ENCODE measurements at regions not wholly inside any gene's neighbourhood (a gene's known extent, or its start where the extent isn't known, plus 50 kb on each side); places are given as distances from the start of the nearest gene placed in this dataset.

- no peak for TF ChIP-seq CTCF (IDR thresholded peaks at IDR 0.05; ENCODE audit: partially characterized antibody, unreplicated experiment)
- Mint-ChIP-seq H3K9me3 (ENCODE audit: unreplicated experiment) (no peaks in the 10 kb centered on the region), H3K36me3 (ENCODE audit: unreplicated experiment) (no peaks in the 10 kb centered on the region), H3K27me3 (ENCODE audit: unreplicated experiment) (no peaks in the 10 kb centered on the region), H3K27ac (ENCODE audit: unreplicated experiment) (peak overlapping the region; percentile 19), H3K4me1 (ENCODE audit: low read depth, unreplicated experiment) (peaks cover 12% of the 10 kb centered on the region), H3K4me3 (ENCODE audit: unreplicated experiment) (no peak overlapping the region)
- DNase-seq: no peak
These were observed 93.4 kb upstream of the ARHGAP28 start for GRCh38 chr18:6636091-6636490.

DNA sequence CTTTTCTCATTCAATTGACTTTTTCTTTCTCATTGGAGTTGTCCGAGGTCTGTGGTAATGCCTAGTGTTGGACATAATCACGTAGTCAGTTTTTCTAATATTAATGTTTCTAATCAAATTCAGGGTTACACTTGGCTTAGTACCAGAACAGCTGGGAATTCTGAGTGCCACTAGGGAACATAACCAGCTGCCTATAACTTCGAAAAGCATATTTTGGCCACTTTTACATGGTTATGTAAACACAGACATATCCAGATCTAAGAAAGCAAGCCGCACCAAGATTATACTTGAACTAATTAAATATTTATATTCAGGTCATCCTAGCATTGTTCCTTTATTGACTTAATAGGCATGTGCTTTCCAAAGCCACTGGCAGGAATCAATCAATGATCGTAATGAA is 91.1 kb upstream of the ARHGAP28 start:
- H3K27ac Mint-ChIP-seq (ENCODE audit: unreplicated experiment): no peak overlapping the region
- no peaks in the 10 kb centered on the region for H3K9me3 Mint-ChIP-seq (ENCODE audit: unreplicated experiment)
- no peaks in the 10 kb centered on the region for H3K36me3 Mint-ChIP-seq (ENCODE audit: unreplicated experiment)
- TF ChIP-seq CTCF (IDR thresholded peaks at IDR 0.05; ENCODE audit: partially characterized antibody, unreplicated experiment): no peak
- H3K4me3 Mint-ChIP-seq (ENCODE audit: unreplicated experiment): no peak overlapping the region
- peaks cover 12% of the 10 kb centered on the region for H3K4me1 Mint-ChIP-seq (ENCODE audit: low read depth, unreplicated experiment)
- peaks cover 2% of the 10 kb centered on the region for H3K27me3 Mint-ChIP-seq (ENCODE audit: unreplicated experiment)
- DNase-seq: no peak

DNA sequence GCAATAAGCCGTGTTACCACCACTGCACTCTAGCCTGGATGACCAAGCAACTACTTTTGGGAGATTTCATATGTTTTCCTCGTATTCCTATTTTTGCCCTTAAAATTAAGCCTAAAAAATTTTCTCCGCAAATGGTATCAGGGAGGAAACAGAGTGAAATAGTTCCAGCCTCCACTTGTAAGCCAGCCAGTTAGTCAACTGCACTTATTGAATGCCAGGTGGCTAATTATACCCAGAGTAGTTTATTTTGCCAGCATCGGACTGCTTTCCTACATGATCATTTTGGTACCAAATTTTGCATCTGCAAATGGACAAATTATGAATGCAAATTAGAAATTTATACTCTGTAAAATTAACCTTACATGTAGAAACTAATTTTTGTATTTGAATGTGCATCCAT is 90.2 kb upstream of the ARHGAP28 start:
- H3K27ac Mint-ChIP-seq (ENCODE audit: unreplicated experiment): no peak overlapping the region
- no peak overlapping the region for H3K4me3 Mint-ChIP-seq (ENCODE audit: unreplicated experiment)

DNA sequence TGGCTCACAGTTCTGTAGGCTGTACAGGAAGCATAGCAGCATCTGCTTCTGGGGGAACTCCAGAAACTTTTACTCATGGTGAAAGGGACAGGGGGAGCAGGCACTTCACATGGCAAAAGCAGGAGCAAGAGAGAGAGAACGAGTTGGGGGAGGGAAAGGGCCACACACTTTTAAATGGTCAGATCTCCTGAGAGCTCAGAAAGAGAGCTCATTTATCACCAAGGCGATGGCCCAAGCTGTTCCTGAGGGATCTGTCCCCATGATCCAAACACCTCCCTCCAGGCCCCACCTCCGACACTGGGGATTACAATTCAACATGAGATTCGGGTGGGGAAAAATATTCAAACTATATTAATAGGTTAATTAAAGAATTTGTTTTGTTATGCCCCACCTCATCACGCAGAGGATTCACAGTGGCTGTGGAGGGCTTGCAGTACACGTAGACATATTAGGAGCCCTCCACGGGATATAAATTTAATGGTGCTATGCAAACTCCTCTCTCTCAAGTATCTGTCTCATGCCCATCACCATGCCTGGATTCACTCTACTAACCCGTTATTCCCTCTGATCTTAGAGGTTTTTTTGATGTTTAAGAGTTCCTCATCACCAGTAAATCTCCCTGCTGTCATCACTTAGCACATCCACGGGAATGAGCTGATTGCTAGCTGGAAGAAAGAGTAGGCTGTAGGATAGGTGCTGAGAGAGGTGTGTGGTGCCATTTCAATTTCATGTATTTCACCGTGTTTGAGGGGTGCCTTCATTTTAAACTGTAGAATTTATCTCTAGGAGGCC is 84.5 kb upstream of the ARHGAP28 start:
- TF ChIP-seq CTCF (IDR thresholded peaks at IDR 0.05; ENCODE audit: partially characterized antibody, unreplicated experiment): no peak
- Mint-ChIP-seq H3K4me1 (ENCODE audit: low read depth, unreplicated experiment) (peaks cover 21% of the 10 kb centered on the region), H3K9me3 (ENCODE audit: unreplicated experiment) (peaks cover 2% of the 10 kb centered on the region), H3K36me3 (ENCODE audit: unreplicated experiment) (peaks cover 6% of the 10 kb centered on the region), H3K4me3 (ENCODE audit: unreplicated experiment) (peak overlapping the region; percentile 40), H3K27ac (ENCODE audit: unreplicated experiment) (no peak overlapping the region), H3K27me3 (ENCODE audit: unreplicated experiment) (peaks cover 9% of the 10 kb centered on the region)
- no peak for DNase-seq

More for the DNA sequence above, 90.2 kb upstream of the ARHGAP28 start:
- no peak for TF ChIP-seq CTCF (IDR thresholded peaks at IDR 0.05; ENCODE audit: partially characterized antibody, unreplicated experiment)
- Mint-ChIP-seq H3K9me3 (ENCODE audit: unreplicated experiment) (no peaks in the 10 kb centered on the region), H3K36me3 (ENCODE audit: unreplicated experiment) (peaks cover 4% of the 10 kb centered on the region), H3K27me3 (ENCODE audit: unreplicated experiment) (peaks cover 2% of the 10 kb centered on the region), H3K4me1 (ENCODE audit: low read depth, unreplicated experiment) (peaks cover 14% of the 10 kb centered on the region)
- DNase-seq: no peak

GRCh38 chr18:6646801-6647200 is 82.7 kb upstream of the ARHGAP28 start:
- DNase-seq: no peak
- peaks cover 2% of the 10 kb centered on the region for H3K9me3 Mint-ChIP-seq (ENCODE audit: unreplicated experiment)
- peaks cover 6% of the 10 kb centered on the region for H3K36me3 Mint-ChIP-seq (ENCODE audit: unreplicated experiment)
- H3K27me3 Mint-ChIP-seq (ENCODE audit: unreplicated experiment): peaks cover 12% of the 10 kb centered on the region
- H3K27ac Mint-ChIP-seq (ENCODE audit: unreplicated experiment): no peak overlapping the region
- H3K4me3 Mint-ChIP-seq (ENCODE audit: unreplicated experiment): no peak overlapping the region
- TF ChIP-seq CTCF (IDR thresholded peaks at IDR 0.05; ENCODE audit: partially characterized antibody, unreplicated experiment): no peak
- peaks cover 36% of the 10 kb centered on the region for H3K4me1 Mint-ChIP-seq (ENCODE audit: low read depth, unreplicated experiment)

Measured in glutamatergic neuron (in vitro differentiated cells).